ENCODE measurements at regions not wholly inside any gene's neighbourhood (a gene's known extent, or its start where the extent isn't known, plus 50 kb on each side); places are given as distances from the start of the nearest gene placed in this dataset.

GRCh38 chr19:30277941-30278881, 94.0 kb upstream of the ZNF536 start:
- TF ChIP-seq CTCF (IDR thresholded peaks at IDR 0.05; ENCODE audit: low read depth, low read length): no peak
- no peak for DNase-seq (ENCODE audit: extremely low read depth, low read depth)

GRCh38 chr19:30278882-30279254, 93.3 kb upstream of the ZNF536 start:
- no peak for DNase-seq (ENCODE audit: extremely low read depth, low read depth)
- TF ChIP-seq CTCF (IDR thresholded peaks at IDR 0.05; ENCODE audit: low read depth, low read length): no peak

- TF ChIP-seq CTCF (IDR thresholded peaks at IDR 0.05; ENCODE audit: low read depth, low read length): no peak
- DNase-seq (ENCODE audit: extremely low read depth, low read depth): no peak
These were observed 92.2 kb upstream of the ZNF536 start for GRCh38 chr19:30280018-30280417.

GRCh38 chr19:30281906-30282305, 90.3 kb upstream of the ZNF536 start:
- TF ChIP-seq CTCF (IDR thresholded peaks at IDR 0.05; ENCODE audit: low read depth, low read length): no peak
- no peak for DNase-seq (ENCODE audit: extremely low read depth, low read depth)

GRCh38 chr19:30283556-30283955, 88.6 kb upstream of the ZNF536 start:
- TF ChIP-seq CTCF (IDR thresholded peaks at IDR 0.05; ENCODE audit: low read depth, low read length): no peak
- no peak for DNase-seq (ENCODE audit: extremely low read depth, low read depth)

GRCh38 chr19:30284209-30284608, 88.0 kb upstream of the ZNF536 start:
- TF ChIP-seq CTCF (IDR thresholded peaks at IDR 0.05; ENCODE audit: low read depth, low read length): no peak
- DNase-seq (ENCODE audit: extremely low read depth, low read depth): no peak

- no peak for DNase-seq (ENCODE audit: extremely low read depth, low read depth)
- TF ChIP-seq CTCF (IDR thresholded peaks at IDR 0.05; ENCODE audit: low read depth, low read length): no peak
These were observed 87.3 kb upstream of the ZNF536 start for GRCh38 chr19:30284885-30285284.

Data from AG09319 (cell line).